Fibroblast of the aortic adventitia (primary cell): ENCODE measurements at regions not wholly inside any gene's neighbourhood (a gene's known extent, or its start where the extent isn't known, plus 50 kb on each side); places are given as distances from the start of the nearest gene placed in this dataset.

Experiments used
- DNase-seq: peaks from one replicate; pipeline ENCODE4 v3.0.0-alpha.2; 2010; ENCODE audit warnings: low read depth
- H3K4me3 ChIP-seq: 2 replicates; pipeline ENCODE4 v1.5.1; 2011; ENCODE audit warnings: low read depth, mild to moderate bottlenecking, control low read depth, low read length, moderate library complexity
- TF ChIP-seq, protein P1 (sequence below): IDR thresholded peaks from 2 replicates; pipeline ENCODE4 v1.5.1; 2011; ENCODE audit warnings: mild to moderate bottlenecking, low read length, control low read depth, inconsistent platforms; ENCODE audit not compliant: insufficient read depth

DNA sequence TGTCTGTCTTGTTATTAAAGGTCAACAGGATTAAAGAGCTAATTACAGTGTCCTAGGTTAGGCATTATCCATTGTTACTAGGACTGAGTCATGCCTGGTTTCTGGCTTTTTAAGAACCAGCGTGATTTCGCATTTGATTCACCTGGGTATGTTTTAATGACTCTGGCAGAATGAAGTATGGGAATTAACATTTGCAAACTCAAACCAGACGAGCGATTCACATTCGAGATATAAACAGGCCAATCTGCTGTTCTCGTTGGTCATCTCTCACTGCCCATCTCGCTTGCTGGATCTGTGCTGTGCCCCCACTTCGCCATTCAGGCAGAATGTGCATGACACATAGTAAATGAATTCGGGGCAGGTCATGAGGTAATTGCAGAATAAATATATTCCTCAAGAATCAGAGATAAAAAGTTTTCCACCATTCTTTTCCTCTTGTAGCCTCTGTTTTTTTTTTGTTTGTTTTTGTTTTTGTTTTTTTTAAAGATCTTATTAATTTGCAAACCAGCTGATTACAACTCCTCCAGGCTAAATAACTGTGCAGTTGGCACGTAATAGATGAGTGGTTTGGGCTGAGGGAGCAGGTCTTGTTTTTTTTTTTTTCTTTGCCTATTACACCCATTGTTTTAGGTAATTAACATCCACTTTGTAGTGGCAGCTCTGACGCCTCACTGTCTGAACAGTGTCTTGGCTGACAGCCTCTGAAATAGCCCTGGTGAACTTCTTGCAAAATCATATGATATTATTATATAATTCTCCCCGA is 313.5 kb upstream of the MSX2 start:
- no peak overlapping the region for H3K4me3 ChIP-seq
- peak; percentile 27 for DNase-seq
- TF ChIP-seq, protein P1, sequence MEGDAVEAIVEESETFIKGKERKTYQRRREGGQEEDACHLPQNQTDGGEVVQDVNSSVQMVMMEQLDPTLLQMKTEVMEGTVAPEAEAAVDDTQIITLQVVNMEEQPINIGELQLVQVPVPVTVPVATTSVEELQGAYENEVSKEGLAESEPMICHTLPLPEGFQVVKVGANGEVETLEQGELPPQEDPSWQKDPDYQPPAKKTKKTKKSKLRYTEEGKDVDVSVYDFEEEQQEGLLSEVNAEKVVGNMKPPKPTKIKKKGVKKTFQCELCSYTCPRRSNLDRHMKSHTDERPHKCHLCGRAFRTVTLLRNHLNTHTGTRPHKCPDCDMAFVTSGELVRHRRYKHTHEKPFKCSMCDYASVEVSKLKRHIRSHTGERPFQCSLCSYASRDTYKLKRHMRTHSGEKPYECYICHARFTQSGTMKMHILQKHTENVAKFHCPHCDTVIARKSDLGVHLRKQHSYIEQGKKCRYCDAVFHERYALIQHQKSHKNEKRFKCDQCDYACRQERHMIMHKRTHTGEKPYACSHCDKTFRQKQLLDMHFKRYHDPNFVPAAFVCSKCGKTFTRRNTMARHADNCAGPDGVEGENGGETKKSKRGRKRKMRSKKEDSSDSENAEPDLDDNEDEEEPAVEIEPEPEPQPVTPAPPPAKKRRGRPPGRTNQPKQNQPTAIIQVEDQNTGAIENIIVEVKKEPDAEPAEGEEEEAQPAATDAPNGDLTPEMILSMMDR, result no peak

DNA sequence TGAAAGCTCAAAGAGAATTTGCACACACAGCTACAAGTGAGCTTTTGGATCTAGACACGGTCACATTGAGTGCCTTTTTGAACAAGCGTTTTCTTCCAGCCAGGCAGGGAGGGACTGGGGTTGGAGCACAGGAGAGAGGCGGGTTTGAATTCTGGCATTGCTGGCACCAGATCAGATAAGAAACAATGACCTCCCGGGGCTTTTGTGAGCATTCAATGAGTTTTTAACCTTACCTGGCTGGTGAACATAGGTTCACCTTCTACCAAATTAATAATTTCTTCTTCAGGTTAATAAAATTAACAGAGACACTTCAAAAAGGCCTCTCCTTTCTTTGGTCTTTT is 312.9 kb upstream of the MSX2 start:
- DNase-seq, result no peak
- H3K4me3 ChIP-seq, result no peak overlapping the region
- TF ChIP-seq, protein P1, result no peak

DNA sequence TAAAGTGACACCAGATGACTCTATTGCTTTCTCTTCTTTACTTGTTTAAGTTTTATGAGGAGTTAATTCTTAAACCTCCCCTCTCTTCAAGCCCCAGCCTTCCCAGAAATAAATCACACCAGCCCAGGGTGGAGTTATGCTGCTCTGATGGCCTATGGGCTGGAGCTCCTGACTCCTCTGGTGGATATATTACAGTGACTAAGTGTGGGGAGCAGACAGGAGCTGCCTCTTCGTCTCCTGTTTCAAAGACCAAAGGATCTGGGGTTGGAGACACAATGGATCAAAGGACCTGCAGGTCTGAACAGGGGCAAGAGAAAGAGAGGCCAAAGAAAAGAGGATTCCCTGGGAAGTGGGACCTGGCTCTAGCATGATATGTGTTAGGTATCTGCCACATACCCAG is 312.0 kb upstream of the MSX2 start:
- H3K4me3 ChIP-seq, result no peak overlapping the region
- TF ChIP-seq, protein P1, result no peak
- no peak for DNase-seq

DNA sequence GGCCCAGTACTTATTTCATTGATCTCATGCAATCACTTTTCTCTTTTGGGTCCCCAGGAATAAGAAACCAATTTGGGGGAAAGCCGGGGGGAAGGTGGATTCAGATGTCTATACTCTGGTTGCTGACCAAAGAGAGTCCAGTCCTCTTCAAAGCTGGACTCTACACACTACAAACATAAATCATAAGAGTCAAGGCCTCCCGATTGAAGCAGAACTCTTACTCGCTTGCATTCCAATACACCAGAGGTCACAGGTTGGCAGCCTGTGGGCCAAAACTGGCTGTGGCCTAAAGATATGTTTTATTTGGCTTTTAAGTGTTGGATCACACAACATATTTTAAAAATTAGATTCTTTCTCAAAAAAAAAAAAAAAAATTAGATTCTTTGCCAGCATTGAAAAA is 311.4 kb upstream of the MSX2 start:
- TF ChIP-seq, protein P1, result no peak
- H3K4me3 ChIP-seq, result no peak overlapping the region
- DNase-seq, result peak; percentile 69

DNA sequence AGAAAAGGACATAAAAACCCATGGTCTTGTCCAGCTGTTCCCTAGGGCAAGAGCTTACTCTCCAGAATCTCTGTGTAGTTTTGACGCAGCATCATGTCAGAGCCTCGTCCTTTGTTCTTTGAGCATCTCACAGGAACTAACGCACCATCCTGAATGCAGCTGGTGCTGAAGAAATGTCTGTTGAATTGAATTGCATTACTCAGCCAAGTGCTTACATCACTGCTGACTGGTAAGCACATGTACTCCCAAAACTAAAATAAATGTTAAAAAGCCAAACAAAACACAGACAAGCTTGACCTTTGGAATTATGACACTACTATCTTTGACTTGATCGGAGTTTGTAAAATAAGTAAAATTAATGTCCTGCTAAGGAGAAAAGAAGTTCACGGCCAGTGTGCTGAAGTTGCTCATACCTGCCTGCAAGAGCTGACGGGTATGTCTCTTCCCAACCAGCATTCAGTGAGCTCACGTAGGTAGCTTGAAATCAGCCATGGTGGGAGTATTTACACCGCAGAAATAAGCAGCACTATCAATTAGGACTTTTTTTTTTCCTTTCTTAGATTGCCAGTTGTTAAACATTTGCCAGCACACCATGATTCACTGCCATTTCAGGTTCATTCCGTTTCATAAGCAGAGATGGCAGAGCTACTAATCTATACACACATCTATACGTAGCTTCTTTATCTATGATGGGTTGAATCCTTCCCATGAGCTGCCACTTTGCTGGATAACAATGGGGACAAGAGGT is 310.6 kb upstream of the MSX2 start:
- TF ChIP-seq, protein P1, result no peak
- H3K4me3 ChIP-seq, result no peak overlapping the region
- DNase-seq, result peak; percentile 90

DNA sequence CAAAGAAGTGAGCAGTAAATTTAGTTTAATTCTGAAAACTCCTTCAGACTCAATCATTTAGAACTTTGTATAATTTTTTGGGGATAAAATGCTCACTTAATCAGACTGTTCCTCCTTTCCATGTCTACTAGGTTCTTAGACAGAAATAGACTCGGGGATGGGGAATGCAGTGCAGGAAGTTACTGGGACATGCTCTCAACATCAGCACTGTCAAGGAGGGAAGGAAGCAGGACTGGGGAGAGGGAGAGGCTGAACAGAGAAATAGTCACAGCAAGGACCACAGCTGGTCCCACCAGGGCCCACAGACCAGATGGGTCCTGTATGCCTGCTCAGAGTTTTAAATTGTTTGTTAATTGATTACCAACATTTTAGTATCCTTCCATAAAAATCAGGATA is 310.1 kb upstream of the MSX2 start:
- TF ChIP-seq, protein P1, result no peak

More for the DNA sequence above, 310.1 kb upstream of the MSX2 start:
- no peak for DNase-seq
- H3K4me3 ChIP-seq, result no peak overlapping the region
